H1 (cell line): ENCODE measurements at regions not wholly inside any gene's neighbourhood (a gene's known extent, or its start where the extent isn't known, plus 50 kb on each side); places are given as distances from the start of the nearest gene placed in this dataset.

Source experiments
- BCL11A ChIP-seq, 2 experiments: IDR thresholded peaks; one replicate each; pipeline ENCODE4 v1.6.1; 2011; ENCODE audit warnings: low read depth in 2 of 2, low read length in 2 of 2, mild to moderate bottlenecking in 2 of 2
- CREB1 ChIP-seq: IDR thresholded peaks from 2 replicates; pipeline ENCODE4 v1.6.1; 2012; ENCODE audit warnings: inconsistent platforms
- CTBP2 ChIP-seq: IDR thresholded peaks from 2 replicates; pipeline ENCODE4 v1.7.0; 2011; ENCODE audit warnings: borderline replicate concordance, mild to moderate bottlenecking, moderate library complexity, mixed read lengths, low read length; ENCODE audit not compliant: insufficient read depth, insufficient read length
- EGR1 ChIP-seq: IDR thresholded peaks from 2 replicates; pipeline ENCODE4 v1.6.1; 2011; ENCODE audit warnings: low read depth, low read length, borderline replicate concordance
- JUND ChIP-seq: IDR thresholded peaks from 2 replicates; pipeline ENCODE4 v1.6.1; 2011; ENCODE audit warnings: mild to moderate bottlenecking, improper control_type of control experiment, low read length
- KDM4A ChIP-seq: IDR thresholded peaks from one replicate; pipeline ENCODE4 v1.7.1; 2012; ENCODE audit warnings: low read depth, mild to moderate bottlenecking, moderate library complexity, low read length, inconsistent platforms; ENCODE audit not compliant: severe bottlenecking
- MAFK ChIP-seq: IDR thresholded peaks from 2 replicates; pipeline ENCODE4 v1.6.1; 2012; ENCODE audit warnings: low read depth, mild to moderate bottlenecking, improper control_type of control experiment, low read length
- PHF8 ChIP-seq: fragments of 200-600 bp; sonication (generic); conservative IDR thresholded peaks from 2 replicates; pipeline ENCODE4 v1.7.1; 2012; ENCODE audit warnings: low read depth, mild to moderate bottlenecking, inconsistent platforms, low read length, moderate library complexity
- RXRA ChIP-seq: IDR thresholded peaks from 2 replicates; pipeline ENCODE4 v1.6.1; 2011; ENCODE audit warnings: low read depth, mild to moderate bottlenecking, low read length, moderate library complexity; ENCODE audit not compliant: insufficient read depth
- SIRT6 ChIP-seq: IDR thresholded peaks from one replicate; pipeline ENCODE4 v1.7.1; 2012; ENCODE audit warnings: low read length, inconsistent platforms
- TCF12 ChIP-seq: IDR thresholded peaks from 2 replicates; pipeline ENCODE4 v1.6.1; 2011; ENCODE audit warnings: low read depth, mild to moderate bottlenecking, low read length
- TEAD4 ChIP-seq: IDR thresholded peaks from 2 replicates; pipeline ENCODE4 v1.6.1; 2012; ENCODE audit warnings: low read depth, low read length, inconsistent platforms, mixed read lengths

DNA sequence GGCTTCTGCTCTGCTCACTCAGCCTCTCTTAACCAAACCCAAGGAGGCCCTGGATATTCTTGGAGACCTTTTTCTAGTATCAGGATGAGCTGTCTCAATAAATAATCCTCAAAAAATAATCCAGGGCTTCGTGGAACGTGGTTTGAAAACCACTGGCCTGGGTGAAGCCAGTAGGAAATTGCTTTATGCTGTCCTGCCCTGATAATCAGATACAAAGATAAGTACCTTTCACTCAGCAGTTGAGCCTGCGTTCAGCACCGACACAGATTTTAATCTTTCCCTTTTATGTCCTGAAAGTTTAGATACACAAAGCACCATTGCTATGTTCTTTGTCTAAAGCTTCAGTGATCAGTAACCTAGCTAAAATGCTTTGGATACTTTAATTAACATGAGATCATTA lies 460.0 kb downstream of the RFC3 start (continued):
- TF ChIP-seq SIRT6 (no peak), PHF8 (no peak), RXRA (no peak), KDM4A (no peak), JUND (no peak), CTBP2 (no peak), BCL11A (IDR thresholded peaks at IDR 0.05; ENCODE audit: low read depth in 2 of 2, low read length in 2 of 2) (no peak), TCF12 (no peak), EGR1 (no peak), CREB1 (no peak), MAFK (no peak), TEAD4 (no peak)
- TF ChIP-seq, all 59 proteins: peak for 0
